Effector memory CD8-positive, alpha-beta T cell (primary cell): ENCODE measurements at regions not wholly inside any gene's neighbourhood (a gene's known extent, or its start where the extent isn't known, plus 50 kb on each side); places are given as distances from the start of the nearest gene placed in this dataset.

Source experiments
- ATAC-seq: fragments of 150-1000 bp; cut with Tn5 transposase; replicated peaks from 2 replicates; pipeline ENCODE4 v1.10.0; 2021; ENCODE audit warnings: mild to moderate bottlenecking, moderate library complexity
- DNase-seq, 3 experiments: peaks; one replicate each; pipeline ENCODE4 v3.0.0; 2021
- H3K27ac Mint-ChIP-seq, 2 donors: one replicate each; pipeline ENCODE4 v1.8.0; 2022; ENCODE audit warnings: mild to moderate bottlenecking in 2 of 2, mixed read lengths in 2 of 2, moderate library complexity in 2 of 2
- H3K27me3 Mint-ChIP-seq, 2 donors: one replicate each; pipeline ENCODE4 v1.8.0; 2022; ENCODE audit warnings: mixed read lengths in 2 of 2
- H3K36me3 Mint-ChIP-seq: one replicate; pipeline ENCODE4 v1.8.0; 2022; ENCODE audit warnings: mild to moderate bottlenecking, moderate library complexity, mixed read lengths; ENCODE audit not compliant: insufficient read depth
- H3K4me1 Mint-ChIP-seq, 2 donors: one replicate each; pipeline ENCODE4 v1.8.0; 2022; ENCODE audit warnings: low read depth in 2 of 2, mixed read lengths in 2 of 2
- H3K4me3 Mint-ChIP-seq, 2 donors: one replicate each; pipeline ENCODE4 v1.8.0; 2022; ENCODE audit warnings: mild to moderate bottlenecking in 2 of 2, mixed read lengths in 2 of 2, moderate library complexity in 2 of 2
- H3K9me3 Mint-ChIP-seq, 2 donors: one replicate each; pipeline ENCODE4 v1.8.0; 2022; ENCODE audit warnings: mixed read lengths in 2 of 2

DNA sequence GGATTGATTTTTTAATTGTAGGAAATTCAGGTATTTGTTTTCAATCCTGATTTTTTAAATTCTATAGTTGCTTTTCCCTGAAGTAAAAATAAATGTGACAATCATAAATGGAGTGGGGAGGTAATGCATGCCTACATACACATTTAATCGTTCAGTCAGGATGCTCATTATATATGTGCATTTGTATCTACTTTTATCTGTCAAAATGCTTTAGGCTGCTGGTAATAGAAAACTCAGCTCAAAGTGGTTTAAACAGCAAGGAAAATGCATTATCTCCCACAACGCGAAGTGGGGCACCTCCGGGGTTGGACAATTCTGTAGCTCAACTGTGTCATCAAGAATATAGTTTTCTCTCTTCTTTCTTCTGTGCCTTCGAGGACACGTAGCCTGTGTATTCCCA, 116.4 kb upstream of the SASH1 start:
- no peak overlapping the region for H3K4me3 Mint-ChIP-seq
- no peak overlapping the region for H3K27ac Mint-ChIP-seq
- no peak for ATAC-seq
- H3K4me1 Mint-ChIP-seq: no peaks in the 10 kb centered on the region
- no peaks in the 10 kb centered on the region for H3K9me3 Mint-ChIP-seq
- peaks cover 0 to 5% of the 10 kb centered on the region in 2 donors for H3K27me3 Mint-ChIP-seq
- DNase-seq: no peak
- no peaks in the 10 kb centered on the region for H3K36me3 Mint-ChIP-seq

GRCh38 chr6:148231572-148231971, 111.1 kb upstream of the SASH1 start:
- H3K4me1 Mint-ChIP-seq: no peaks in the 10 kb centered on the region
- peaks cover 2 to 5% of the 10 kb centered on the region in 2 donors for H3K27me3 Mint-ChIP-seq

DNA sequence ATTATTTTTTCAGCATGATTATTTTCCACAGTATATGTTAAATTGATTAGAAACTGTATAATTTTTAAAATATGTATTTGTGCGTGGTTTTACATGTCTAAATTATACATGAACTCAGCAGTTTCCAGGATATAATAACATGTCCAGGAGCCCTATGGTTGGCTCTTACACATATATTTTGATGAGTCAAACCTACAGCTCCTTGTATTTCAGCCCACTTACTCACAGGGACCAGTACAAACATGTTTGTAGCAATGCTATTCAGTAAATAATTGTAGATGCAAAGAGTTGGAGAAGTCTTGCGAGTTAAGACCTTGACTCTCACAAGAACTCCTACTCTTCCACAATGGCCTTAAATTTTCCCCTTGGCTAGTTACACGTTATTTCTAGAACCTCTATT, 107.2 kb upstream of the SASH1 start:
- ATAC-seq: no peak
- H3K9me3 Mint-ChIP-seq: no peaks in the 10 kb centered on the region
- H3K27ac Mint-ChIP-seq: no peak overlapping the region

More at GRCh38 chr6:148231572-148231971, 111.1 kb upstream of the SASH1 start:
- Mint-ChIP-seq H3K36me3 (no peaks in the 10 kb centered on the region), H3K9me3 (no peaks in the 10 kb centered on the region), H3K4me3 (no peak overlapping the region), H3K27ac (no peak overlapping the region)
- no peak for DNase-seq
- no peak for ATAC-seq

GRCh38 chr6:148238713-148239112, 103.9 kb upstream of the SASH1 start:
- DNase-seq (no peak), ATAC-seq (no peak)
- no peaks in the 10 kb centered on the region for H3K36me3 Mint-ChIP-seq
- H3K27ac Mint-ChIP-seq: no peak overlapping the region
- H3K9me3 Mint-ChIP-seq: no peaks in the 10 kb centered on the region
- no peaks in the 10 kb centered on the region for H3K4me1 Mint-ChIP-seq
- H3K27me3 Mint-ChIP-seq: peaks cover 4 to 42% of the 10 kb centered on the region in 2 donors
- no peak overlapping the region for H3K4me3 Mint-ChIP-seq

More for the DNA sequence above, 107.2 kb upstream of the SASH1 start:
- no peak for DNase-seq
- Mint-ChIP-seq H3K4me3 (no peak overlapping the region), H3K4me1 (no peaks in the 10 kb centered on the region), H3K27me3 (peaks cover 4 to 38% of the 10 kb centered on the region in 2 donors), H3K36me3 (no peaks in the 10 kb centered on the region)

DNA sequence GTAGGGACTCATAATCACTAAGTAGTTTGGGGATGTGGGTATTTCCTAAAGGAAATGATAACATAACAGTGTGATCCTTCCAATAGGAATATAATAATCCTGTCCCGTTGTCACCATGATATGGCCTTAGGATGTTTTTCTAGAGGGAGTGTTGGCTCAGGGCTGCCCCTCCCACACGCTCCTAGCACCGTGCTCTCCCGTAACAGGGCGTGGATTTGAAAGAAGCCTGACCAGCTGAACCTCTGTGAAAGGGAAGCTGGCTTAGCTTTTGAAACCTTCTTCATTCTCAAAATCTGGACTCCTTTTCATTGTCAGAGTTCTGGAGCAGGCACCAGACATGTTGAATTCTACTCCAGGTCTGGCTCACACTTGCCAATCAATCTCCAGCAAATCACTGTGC, 103.4 kb upstream of the SASH1 start:
- ATAC-seq: no peak
- Mint-ChIP-seq H3K27ac (no peak overlapping the region), H3K36me3 (no peaks in the 10 kb centered on the region), H3K27me3 (peaks cover 4 to 47% of the 10 kb centered on the region in 2 donors), H3K4me1 (no peaks in the 10 kb centered on the region), H3K9me3 (no peaks in the 10 kb centered on the region), H3K4me3 (no peak overlapping the region)
- DNase-seq: no peak

GRCh38 chr6:148239801-148240460, 102.7 kb upstream of the SASH1 start:
- DNase-seq (no peak), ATAC-seq (no peak)
- no peak overlapping the region for H3K4me3 Mint-ChIP-seq
- H3K27me3 Mint-ChIP-seq: peaks cover 7 to 55% of the 10 kb centered on the region in 2 donors
- no peaks in the 10 kb centered on the region for H3K9me3 Mint-ChIP-seq
- H3K4me1 Mint-ChIP-seq: no peaks in the 10 kb centered on the region
- H3K27ac Mint-ChIP-seq: no peak overlapping the region
- H3K36me3 Mint-ChIP-seq: no peaks in the 10 kb centered on the region

GRCh38 chr6:148240461-148240840, 102.2 kb upstream of the SASH1 start:
- Mint-ChIP-seq H3K36me3 (no peaks in the 10 kb centered on the region), H3K9me3 (no peaks in the 10 kb centered on the region), H3K4me1 (no peaks in the 10 kb centered on the region), H3K27me3 (peaks cover 12 to 60% of the 10 kb centered on the region in 2 donors), H3K4me3 (no peak overlapping the region), H3K27ac (no peak overlapping the region)
- ATAC-seq (no peak), DNase-seq (no peak)

- Mint-ChIP-seq H3K36me3 (no peaks in the 10 kb centered on the region), H3K4me3 (no peak overlapping the region), H3K4me1 (no peaks in the 10 kb centered on the region), H3K9me3 (no peaks in the 10 kb centered on the region), H3K27me3 (peaks cover 14 to 65% of the 10 kb centered on the region in 2 donors), H3K27ac (no peak overlapping the region)
- DNase-seq: no peak
- ATAC-seq: no peak
Observed at GRCh38 chr6:148240861-148241477, 101.7 kb upstream of the SASH1 start.

DNA sequence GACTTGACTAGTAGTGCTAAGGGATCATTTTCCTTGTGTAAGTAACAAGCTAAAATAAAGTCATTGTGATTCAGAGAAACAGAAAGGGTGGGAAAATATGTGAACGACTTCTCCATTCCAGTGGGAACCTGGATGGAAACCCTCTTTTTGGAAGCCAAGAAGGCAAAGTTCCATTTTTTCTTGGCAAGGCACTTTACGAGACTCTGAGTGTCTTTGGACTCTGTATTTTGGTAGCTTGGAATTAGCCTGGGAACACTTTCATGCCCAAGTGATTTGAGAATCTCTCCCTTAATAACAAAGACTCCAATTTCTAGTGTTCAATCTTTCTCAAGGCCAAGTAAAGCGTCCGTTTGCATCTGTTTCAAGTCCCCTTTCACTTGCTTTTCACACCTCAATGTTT, 100.5 kb upstream of the SASH1 start:
- Mint-ChIP-seq H3K27me3 (peaks cover 14 to 60% of the 10 kb centered on the region in 2 donors), H3K9me3 (no peaks in the 10 kb centered on the region), H3K4me1 (no peaks in the 10 kb centered on the region), H3K4me3 (no peak overlapping the region), H3K36me3 (no peaks in the 10 kb centered on the region), H3K27ac (no peak overlapping the region)
- no peak for ATAC-seq
- no peak for DNase-seq

DNA sequence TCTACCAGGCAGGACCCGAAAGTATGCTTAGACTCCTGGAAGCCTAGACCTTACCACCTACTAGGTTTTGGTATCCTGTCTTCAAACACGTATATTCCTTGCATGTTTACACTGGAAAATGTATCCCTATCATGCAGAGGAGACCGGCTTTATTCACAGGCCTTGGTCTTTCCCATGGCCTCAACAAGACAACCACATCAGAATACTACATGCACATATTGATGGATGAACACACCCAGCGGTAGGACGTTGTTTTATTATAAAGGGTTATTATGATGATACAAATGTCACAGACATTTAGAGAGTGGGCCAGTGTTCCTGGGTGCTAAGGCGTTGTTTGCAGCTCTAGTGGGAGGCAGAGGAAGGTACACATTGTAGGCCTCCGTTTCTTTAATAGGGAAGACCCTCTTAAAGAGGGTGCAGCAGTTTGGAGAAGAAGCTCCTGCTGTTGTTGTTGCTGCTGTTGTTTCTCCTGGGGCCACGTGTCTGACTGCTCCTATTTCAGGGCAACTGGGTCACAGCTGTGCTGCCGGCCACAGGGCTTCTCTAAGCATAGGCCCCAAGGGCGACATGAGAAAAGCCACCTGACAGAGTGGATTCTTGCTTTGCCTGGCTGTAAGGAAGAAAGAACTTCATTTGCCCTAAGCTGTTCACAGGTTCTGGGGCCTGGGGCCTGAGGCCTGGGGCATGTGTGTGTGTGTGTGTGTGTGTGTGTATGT, 98.3 kb upstream of the SASH1 start:
- no peaks in the 10 kb centered on the region for H3K4me1 Mint-ChIP-seq
- peaks cover 14 to 43% of the 10 kb centered on the region in 2 donors for H3K27me3 Mint-ChIP-seq
- ATAC-seq: no peak

DNA sequence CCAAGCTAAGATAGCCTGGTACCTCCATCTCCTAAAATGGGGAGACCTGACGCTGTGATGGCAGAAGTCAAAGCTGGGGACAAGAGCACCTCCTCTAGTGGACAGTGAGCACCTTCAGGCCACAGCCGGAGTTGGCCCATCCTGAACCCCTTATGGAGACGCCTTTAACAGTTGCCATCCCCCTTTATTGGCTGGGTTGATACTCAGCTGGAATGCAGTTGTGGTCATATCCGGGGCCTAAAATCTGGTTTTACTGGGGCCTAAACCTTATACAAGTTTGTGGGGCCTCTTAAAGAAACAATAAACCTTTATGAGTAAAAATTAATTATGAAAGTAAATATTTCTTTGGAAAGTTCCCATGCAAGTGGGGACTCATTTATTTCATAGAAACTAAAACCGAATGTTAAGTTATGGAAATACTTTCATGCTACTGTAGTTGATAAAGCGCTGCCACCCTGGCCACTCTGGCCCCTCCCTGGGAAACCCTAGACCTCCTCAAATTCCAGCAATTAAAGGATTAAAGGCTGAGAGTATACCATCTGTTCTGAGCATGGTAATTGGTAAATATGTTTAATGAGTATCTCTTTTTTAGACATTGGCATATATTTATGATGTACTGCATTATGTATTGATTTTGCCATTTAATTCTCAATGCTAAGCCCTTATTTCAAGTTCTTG, 95.1 kb upstream of the SASH1 start:
- no peak for DNase-seq

More for the DNA sequence above, 98.3 kb upstream of the SASH1 start:
- H3K4me3 Mint-ChIP-seq: no peak overlapping the region
- no peak for DNase-seq
- H3K36me3 Mint-ChIP-seq: no peaks in the 10 kb centered on the region
- H3K9me3 Mint-ChIP-seq: no peaks in the 10 kb centered on the region
- H3K27ac Mint-ChIP-seq: no peak overlapping the region

DNA sequence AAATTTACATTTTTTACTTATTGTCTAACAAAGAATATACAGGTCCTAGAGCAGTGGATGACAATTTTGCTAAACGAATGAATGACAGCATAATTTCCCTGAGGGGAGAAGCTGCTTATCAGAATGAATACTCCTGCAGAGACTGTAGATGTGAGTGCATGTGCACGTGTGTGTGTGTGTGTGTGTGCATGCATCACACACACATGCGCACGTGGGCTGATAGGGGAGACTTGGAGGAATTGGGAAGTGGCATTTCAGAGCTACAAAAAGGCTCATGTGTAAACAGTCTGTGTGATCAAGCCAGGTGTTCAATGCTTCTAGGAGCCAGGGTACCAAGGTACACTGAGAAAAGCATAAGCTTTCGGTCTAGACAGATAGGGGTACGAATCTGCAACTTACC, 93.5 kb upstream of the SASH1 start:
- DNase-seq (no peak), ATAC-seq (no peak)
- Mint-ChIP-seq H3K4me1 (no peaks in the 10 kb centered on the region), H3K27me3 (peaks cover 10 to 23% of the 10 kb centered on the region in 2 donors), H3K27ac (no peak overlapping the region), H3K9me3 (no peaks in the 10 kb centered on the region), H3K36me3 (no peaks in the 10 kb centered on the region), H3K4me3 (no peak overlapping the region)

More for the DNA sequence above, 95.1 kb upstream of the SASH1 start:
- Mint-ChIP-seq H3K27ac (no peak overlapping the region), H3K9me3 (no peaks in the 10 kb centered on the region), H3K36me3 (no peaks in the 10 kb centered on the region), H3K4me3 (no peak overlapping the region), H3K27me3 (peaks cover 10 to 28% of the 10 kb centered on the region in 2 donors), H3K4me1 (no peaks in the 10 kb centered on the region)
- no peak for ATAC-seq

- no peak overlapping the region for H3K27ac Mint-ChIP-seq
- no peaks in the 10 kb centered on the region for H3K4me1 Mint-ChIP-seq
- H3K4me3 Mint-ChIP-seq: no peak overlapping the region
- DNase-seq: no peak
- ATAC-seq: no peak
- peaks cover 9 to 16% of the 10 kb centered on the region in 2 donors for H3K27me3 Mint-ChIP-seq
- H3K9me3 Mint-ChIP-seq: no peaks in the 10 kb centered on the region
- H3K36me3 Mint-ChIP-seq: no peaks in the 10 kb centered on the region
Observed at GRCh38 chr6:148249679-148250375, 92.8 kb upstream of the SASH1 start.
